ENCODE measurements at regions not wholly inside any gene's neighbourhood (a gene's known extent, or its start where the extent isn't known, plus 50 kb on each side); places are given as distances from the start of the nearest gene placed in this dataset.
"Not testable (repeated sequence)": the region's sequence is repeated elsewhere in the genome, so short reads cannot be mapped to it uniquely, and the experiment has no call there.

DNA sequence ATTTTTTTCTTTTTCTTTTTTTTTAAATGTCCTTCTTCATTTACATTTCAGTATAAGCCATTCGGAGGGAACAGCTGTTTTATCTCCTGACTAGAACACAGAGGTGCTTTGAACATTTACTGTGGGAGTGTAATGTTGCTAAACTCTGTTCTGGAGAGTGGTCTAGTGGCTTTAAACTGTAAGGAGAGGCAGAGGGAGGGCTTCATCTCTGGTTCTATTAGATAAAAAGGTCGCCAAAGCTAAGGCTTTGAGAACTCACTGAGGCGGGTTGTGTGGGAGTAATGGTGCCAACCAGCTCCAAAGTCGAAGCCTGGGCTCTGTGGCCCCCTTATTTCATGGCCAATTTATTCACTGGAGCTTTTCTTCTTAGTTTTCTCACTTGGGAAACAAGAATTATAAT, 133.2 kb downstream of the ANXA2 start:
- DNase-seq (ENCODE audit: low spot score), result no peak

DNA sequence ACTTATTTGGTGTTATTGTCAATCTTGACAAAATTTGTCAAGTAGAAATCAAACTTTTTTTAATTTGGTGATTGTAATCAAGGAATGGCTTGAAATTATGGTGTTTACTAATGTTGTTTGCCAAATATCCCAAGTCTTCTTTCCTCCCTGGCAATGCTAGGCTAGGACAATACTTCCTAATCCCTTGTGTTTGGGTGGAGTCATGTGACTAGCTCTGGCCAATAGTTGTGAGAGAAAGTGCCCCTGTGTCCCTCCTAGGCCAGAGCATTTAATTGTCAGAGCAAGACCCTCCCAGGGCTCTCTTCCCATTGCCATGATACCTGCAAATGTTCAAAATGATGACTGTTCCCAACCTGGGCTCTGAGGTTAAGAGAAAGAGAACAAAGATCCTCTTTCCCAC, 132.7 kb downstream of the ANXA2 start:
- DNase-seq (ENCODE audit: low spot score), result no peak

DNA sequence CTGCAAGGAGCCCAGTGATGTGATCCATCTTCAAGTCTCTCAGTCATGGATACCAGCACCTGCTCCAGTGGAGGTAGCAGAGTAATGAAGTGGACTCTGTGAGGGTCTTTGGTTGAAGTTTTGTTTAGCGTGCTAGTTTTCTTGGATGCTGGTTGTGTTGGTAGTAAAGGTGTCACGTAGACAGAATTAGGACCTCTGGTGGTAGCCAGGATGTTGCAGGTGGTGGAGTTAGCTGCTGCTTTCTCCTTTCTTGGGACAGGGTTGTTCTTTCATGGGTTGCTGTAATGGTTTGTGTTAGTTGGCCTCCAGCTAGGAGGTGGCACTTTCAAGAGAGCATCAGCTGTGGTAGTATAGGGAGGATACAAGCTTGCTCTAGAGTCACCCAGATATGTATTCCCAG, 125.2 kb downstream of the ANXA2 start:
- DNase-seq (ENCODE audit: low spot score), result no peak

DNA sequence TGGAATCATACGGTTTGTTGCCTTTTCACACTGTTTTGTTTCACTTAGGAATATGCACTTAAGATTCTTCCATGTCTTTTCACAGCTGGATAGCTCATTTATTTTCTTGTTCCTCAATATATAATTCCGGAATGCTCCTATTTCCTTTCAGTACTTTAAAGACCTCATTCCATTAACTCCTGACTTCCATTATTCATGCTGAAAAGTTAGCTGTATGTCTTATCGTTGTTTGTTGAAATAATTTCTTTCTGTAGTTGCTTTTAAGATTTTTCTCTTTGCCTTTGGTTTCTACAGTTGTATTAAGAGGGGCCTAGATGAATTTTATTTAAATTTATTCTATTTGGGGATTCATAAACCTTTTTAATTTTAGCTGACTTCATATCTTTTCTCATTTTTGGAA, 122.2 kb downstream of the ANXA2 start:
- no peak for DNase-seq (ENCODE audit: low spot score)

DNA sequence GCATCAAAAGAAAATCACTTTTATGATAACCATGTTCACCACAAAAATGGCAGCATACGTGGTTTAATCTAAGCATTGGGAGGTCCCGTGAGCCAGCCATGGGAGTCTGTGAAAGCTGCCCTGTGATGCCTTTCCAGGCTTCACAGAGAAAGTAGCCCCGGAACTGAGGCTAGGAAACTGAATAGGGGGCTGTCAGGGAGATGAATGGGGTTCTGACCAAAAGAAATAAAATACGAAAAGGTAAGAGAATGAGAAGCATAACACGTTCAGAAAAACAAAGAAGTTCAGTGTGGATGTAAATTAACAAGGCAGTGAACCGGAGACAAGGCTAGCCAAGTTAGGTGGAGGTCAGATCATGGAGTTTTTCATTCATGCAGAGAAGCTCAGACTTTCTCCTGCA, 118.9 kb downstream of the ANXA2 start:
- DNase-seq (ENCODE audit: low spot score), result no peak

DNA sequence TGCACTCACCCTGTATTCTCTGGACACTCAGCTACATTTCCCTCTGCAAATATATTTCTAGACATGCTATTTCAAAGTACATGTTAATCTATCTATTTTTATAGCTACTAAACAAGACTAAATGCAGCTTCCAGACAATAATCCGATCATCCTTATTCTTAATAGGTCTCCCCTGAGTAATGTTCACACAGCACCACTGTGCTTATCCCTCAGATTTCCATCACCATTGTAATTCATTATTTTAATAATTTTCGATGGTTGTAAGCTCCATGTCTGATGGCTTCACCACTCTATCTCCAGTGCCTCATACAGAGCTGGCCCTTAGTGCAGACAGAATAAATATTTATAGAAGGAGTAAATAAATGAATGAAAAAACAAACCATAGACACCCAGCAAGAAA, 117.5 kb downstream of the ANXA2 start:
- no peak for DNase-seq (ENCODE audit: low spot score)

DNA sequence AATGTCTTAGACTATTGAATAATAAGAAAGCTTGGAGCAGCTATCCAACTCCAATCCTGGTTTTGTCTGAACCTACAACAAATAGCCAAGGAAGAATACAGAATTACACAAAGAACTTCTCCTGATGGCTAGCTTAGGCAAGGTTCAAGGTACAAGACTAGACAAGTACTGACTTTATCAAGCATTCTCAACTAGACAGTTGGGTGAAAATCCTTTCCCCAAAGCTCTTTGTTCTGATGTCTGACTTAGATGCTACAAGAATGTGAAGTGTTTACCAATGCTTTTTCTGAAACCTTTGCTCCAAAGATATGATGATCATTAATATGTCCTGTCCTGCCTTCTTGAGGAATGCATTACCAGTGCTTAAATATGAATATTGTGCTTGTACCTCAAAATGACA, 113.8 kb downstream of the ANXA2 start:
- DNase-seq (ENCODE audit: low spot score), result no peak

DNA sequence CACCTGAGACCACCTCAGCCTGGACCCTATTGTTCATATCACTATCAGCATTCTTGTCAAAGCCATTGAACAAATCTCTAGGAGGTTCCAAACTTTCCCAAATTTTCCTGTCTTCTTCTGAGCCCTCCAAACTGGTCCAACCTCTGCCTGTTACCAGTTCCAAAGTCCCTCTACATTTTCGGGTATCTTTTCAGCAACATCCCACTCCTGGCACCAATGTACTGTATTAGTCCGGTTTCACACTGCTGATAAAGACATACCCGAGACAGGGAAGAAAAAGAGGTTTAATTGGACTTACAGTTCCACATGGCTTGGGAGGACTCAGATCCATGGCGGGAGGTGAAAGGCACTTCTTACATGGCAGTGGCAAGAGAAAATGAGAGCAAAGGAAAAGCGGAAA, 101.9 kb downstream of the ANXA2 start:
- not testable (repeated sequence) for DNase-seq (ENCODE audit: low spot score)

DNA sequence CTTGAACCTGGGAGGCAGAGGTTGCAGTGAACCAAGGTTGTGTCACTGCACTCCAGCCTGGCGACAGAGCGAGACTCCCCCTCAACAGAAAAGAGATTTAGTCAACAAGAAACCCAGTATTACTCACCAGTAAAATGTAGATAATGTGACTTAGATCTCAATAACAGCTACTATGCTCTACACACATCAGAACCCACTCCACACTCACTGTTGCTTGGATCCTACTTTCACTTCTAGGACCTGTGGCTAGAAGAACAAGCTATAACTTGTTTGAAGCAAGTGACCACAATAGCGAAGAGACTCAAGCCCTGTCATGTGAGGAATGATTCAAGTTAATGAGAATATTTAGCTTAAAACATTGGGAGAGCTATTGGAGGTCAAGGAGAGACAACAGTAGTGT, 100.7 kb downstream of the ANXA2 start:
- DNase-seq (ENCODE audit: low spot score), result no peak

Data from germinal center (tissue), 1 donor.